AG08396 (cell line): ENCODE measurements at regions not wholly inside any gene's neighbourhood (a gene's known extent, or its start where the extent isn't known, plus 50 kb on each side); places are given as distances from the start of the nearest gene placed in this dataset.

ENCODE experiments used
- DNase-seq: peaks from one replicate; pipeline ENCODE4 v3.0.0; 2012; ENCODE audit warnings: low spot score, mixed read lengths

DNA sequence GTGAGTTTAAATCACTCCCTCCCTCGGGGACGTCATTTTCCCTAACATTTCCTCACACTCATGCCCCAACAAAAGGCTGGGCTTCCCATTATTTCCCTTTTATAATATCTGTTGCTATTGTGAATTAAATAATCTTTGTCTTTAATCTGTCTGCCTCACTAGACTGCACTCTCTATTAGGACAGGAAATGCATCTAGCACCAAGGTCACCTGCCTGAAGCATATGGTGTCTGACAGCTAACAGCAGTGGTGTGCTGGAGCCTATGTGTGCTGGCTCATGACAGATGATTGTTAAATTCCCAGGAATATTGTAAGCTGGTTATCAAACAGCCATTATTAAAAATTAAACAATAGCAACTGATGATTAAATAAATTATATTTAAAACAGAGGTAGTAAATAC, 237.0 kb upstream of the CEP162 start:
- DNase-seq: no peak

DNA sequence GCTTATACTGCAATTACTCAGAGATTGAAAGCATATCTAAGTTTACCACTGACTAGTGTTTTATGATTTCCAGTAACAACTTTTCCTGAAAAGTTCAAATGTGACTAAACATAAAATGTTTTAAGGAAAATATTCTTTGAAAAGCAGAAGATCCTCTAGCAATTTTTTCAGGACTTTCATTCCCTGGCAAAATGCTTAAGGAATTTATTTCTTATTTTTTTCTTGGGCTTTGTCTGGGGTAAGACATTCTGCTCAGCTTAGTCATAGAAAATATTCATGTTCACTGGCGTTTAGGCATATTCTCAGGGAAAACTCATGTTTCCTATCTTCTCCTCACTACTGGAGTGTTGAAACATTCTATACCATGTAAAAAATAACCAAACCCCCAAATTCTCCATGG, 235.3 kb upstream of the CEP162 start:
- no peak for DNase-seq

GRCh38 chr6:84461461-84461860, 234.0 kb upstream of the CEP162 start:
- no peak for DNase-seq

DNA sequence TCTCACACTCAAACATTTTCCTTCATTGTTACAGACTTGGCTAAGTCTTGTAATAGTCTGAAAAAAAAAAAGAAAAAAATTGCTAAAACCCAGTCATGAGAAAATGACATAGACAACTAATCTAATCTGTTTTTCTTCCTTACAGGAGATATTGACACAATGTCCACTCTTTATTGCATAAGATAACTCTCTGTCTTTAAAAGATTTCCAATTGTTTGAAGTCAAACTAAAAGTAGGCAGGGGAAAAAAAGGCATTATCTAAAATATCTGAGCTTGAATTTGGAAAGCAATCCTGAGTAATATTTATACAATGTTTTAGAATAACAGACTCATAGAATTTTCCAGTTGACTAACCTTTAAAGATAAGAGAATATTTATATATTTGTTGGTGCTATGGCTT, 233.0 kb upstream of the CEP162 start:
- DNase-seq: no peak

GRCh38 chr6:84459401-84459800, 232.0 kb upstream of the CEP162 start:
- no peak for DNase-seq

GRCh38 chr6:84458271-84458670, 230.8 kb upstream of the CEP162 start:
- DNase-seq: no peak

- DNase-seq: no peak
Measured at GRCh38 chr6:84457276-84457675, 229.8 kb upstream of the CEP162 start.

- DNase-seq: no peak
Measured at GRCh38 chr6:84456803-84457202, 229.4 kb upstream of the CEP162 start.

DNA sequence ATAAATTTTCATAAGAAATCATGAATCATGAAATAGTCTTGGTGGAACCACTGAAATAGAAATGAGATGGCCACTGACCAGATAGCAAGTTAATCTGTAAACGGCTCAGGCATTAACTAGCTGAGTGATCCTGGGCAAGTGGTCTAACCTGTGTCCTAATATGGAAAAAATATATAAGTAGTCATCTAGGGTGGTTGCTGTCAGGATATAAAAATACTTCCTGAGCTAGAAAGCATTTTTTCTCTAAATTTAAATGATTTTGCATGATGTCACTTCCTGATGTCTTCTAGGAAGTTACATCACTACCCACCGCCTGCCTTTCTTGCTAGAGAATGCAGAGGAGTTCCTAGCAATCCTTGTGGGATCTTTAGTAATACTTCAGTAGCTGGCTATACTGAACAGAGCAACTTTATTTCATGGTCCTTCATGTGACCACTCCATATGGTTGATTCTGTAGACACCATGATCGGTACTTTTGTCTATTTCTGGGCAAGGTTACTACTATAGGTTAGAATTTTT, 228.1 kb upstream of the CEP162 start:
- DNase-seq: no peak

DNA sequence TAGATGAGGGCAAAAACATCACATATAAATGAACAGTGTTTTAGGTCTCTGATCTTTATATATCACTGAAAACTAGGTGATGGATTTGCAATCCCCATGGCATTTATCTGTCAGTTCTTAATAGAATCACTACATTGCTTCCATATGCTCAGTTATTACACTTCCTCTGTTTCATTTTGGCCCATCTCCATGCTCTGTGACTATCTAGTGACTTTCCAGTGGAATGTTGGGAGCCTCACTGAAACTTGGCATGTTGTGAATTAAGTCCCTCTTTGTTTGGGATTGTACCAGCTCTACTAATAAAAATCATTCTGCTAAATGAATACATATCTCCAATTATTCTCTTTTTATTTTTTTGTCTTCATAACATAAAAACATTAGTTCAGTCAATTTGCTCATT, 226.1 kb upstream of the CEP162 start:
- DNase-seq: no peak

- DNase-seq: no peak
Measured at GRCh38 chr6:84450018-84450417, 222.6 kb upstream of the CEP162 start.

DNA sequence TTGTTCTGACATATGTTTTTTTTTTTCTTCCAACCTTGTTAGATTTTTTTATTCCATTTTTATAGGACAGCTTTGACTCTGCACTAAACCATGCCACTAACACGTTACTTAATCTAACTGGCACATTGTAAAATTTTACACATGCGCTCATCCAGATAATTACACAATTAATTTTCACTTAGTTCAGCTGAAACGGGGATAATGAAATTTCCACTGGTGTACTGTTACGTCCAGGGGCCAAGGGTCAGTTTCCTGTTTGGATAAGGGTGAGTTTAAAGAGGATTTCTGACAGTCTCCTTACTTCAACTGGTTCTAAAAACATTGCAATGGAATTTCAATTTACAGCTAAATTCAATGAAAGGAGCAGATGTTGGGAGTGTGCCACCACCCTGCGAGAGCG, 221.8 kb upstream of the CEP162 start:
- no peak for DNase-seq

DNA sequence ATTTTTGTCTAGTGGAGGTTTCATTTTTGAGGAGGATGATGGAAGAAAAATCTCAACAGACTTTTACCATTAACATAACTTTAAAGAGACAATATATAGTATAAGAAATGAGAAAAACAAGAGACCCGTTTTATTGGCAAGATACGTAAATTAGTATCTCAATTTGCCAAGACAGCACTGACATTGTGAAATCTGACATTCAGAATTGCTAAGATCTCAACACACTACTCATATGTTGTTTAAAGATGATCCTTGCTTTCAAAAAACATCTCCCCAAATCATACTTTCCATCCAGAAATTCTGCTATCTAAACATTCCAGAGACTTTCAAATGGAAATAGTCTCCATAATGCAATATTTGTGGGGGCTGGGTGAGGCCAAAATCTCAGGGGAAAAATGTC, 220.9 kb upstream of the CEP162 start:
- no peak for DNase-seq

DNA sequence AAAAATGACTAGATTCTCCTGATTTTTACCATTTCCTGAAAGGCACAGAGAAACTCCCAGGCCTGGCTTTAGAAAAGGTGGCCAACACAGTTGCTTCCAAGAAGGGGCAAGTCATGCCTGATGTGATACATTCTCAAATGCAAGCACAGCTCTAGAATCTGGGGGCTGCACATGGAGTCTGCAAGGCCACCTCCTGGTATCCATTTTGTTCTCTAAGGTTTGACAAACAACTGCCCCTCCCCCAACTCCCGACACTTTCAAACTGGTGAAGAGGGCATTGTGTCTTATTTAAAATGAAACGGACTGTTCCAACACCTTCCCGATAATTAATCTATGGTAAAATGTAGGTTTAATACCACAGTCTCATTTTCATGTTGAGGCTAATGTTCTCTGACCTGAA, 220.2 kb upstream of the CEP162 start:
- no peak for DNase-seq

DNA sequence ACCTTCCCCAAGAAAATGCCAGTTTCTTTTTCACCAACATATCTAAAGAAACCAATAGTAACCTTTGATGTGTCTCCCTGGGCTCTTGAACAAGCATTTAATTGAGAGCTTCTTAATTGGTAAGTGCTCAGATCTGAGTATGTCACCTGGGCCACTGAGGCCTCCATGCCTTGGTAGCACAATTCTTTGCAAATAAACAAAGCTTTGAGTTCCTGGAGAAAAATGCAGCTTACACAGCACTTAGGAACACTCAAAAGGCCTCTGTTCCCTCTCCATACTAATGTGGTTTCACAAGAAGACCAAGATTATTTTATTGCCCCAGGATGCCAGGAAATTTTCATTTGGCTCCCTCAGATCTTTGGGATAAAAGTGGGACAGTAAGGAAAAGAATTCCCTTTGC, 217.6 kb upstream of the CEP162 start:
- DNase-seq: no peak

- no peak for DNase-seq
Measured at GRCh38 chr6:84442208-84442607, 214.8 kb upstream of the CEP162 start.

- DNase-seq: no peak
Measured at GRCh38 chr6:84441456-84441855, 214.0 kb upstream of the CEP162 start.

DNA sequence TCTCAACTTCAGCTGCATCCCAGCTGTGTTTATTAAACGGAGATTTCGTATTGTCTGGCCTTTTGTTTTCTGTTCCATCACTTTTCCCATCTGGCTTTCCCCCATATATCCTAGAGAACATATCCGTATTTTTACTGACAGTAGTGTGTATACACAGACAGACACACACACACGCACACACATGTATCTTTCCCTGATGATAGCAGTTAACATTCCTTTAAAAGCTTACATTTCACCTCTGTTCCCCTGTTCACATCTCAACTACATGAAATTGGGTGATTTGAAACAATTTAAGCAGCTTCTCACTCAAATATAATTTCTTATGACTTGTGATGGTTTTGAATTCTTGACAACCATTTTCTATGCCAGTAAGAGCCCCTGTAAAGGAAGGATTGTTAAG, 207.1 kb upstream of the CEP162 start:
- no peak for DNase-seq

- no peak for DNase-seq
Measured at GRCh38 chr6:84432619-84433018, 205.2 kb upstream of the CEP162 start.

DNA sequence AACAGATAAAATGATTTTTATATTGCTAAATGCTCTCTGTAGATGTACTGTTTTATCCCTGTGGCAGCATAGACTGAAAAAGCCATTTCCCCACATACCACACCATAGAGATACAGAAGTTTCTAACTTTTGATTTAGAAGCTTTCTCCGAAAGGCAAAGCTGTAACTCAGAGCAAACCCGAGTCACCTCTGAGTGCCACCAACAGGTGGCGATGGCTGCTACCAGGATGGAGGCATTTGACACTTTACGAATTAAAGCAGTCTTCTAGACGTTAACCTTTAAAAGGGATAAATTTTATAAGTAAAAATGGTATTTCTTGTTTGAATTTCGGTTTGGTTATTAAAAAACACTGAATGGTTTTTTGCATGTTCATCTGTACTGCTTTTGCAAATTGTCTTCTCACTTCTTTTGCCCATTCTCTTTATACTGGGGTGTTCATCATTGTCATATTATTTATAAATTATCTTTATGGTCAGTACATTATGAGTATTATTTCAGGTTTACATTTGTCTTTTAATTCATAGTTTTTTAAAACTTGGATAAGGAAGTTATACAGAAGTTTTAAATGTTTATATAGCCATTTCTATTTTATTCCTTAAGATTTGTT, 201.0 kb upstream of the CEP162 start:
- DNase-seq: peak; percentile 42

DNA sequence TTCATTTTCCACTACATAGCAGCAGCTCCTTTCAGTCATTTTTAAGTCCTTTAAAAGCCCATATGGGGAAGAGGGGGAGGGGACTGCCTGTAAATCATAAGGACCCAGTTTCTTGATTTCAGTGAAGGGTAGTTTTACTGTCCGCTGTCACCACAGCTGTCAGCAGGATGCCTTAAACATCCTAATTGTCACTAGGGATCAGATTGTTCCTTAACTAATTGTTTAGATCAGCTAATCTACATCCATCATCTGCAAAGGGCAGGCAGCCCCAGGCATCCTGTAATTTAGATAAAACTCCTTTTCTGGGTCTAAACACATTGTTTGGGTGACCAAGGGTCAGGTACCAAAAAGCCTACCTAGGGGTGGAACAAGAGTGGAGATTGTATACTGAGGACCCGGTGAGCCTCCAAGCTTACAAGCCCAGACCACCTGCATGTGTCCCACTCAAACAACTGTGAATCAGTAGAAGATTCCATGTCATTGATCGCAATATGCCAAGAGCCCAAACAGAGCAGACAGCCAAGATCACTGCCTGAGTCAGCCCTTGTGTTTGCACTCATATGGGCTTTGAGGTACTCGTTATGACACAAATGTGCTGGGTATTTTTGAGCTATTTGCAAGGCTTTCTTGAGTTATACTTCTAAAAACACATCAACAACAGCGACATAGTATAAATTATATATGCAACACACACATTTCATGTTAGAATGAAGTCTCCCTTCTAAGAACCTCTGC, 198.7 kb upstream of the CEP162 start:
- DNase-seq: no peak

DNA sequence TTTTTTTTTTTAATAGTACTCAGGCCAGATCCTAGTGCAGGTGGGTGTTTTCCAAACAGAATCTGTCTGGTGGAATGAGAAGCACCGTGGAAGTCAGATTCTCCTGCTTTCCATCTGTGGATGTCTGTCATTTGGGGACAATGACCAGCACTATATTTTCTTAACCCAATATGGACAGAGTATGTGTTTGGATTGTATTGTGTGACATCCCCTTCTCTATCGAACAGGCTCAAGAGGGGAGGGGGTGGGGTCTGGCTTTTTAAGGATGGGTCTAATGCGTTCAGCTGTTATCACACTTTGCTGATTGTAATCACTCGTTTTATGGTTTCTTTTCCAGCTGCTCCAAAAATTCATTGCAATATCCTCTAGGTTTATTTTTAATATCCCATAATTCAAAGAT, 197.5 kb upstream of the CEP162 start:
- DNase-seq: no peak

DNA sequence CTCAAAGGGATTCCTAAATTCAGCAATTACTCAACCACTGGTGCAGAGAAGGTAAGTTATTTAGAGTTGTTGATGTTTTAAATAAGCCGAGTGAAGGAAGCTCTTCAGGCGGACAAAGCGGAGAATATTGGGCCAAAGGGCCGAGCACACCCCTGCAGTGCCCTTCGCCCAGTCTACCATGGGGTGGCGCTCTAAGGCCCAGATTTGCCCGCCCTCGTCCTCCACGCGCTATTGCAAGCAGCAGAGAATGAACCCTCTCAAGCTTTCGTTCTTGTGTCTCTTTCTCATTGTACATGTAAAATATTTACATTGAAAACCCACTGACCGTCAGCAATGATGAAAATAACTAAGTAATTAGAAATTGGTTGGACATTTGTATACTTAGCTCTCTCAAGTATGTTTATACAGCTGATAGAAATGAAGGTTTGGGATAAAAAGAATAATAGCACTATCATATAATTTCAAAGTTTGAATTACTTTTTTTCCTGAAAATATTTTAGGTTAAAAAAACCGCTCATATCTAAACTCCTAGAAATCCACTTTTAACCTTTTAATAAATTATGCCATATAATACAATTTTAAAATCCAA, 195.0 kb upstream of the CEP162 start:
- peak; percentile 51 for DNase-seq

- no peak for DNase-seq
Measured at GRCh38 chr6:84421031-84421430, 193.6 kb upstream of the CEP162 start.
